DMS 273 treated with DMSO at 0.1 percent for 48 hours (cell line): ENCODE measurements at regions not wholly inside any gene's neighbourhood (a gene's known extent, or its start where the extent isn't known, plus 50 kb on each side); places are given as distances from the start of the nearest gene placed in this dataset.

Experiments
- DNase-seq: peaks from one replicate; lab custom pipeline; 2025; lab: John Stamatoyannopoulos, UW

DNA sequence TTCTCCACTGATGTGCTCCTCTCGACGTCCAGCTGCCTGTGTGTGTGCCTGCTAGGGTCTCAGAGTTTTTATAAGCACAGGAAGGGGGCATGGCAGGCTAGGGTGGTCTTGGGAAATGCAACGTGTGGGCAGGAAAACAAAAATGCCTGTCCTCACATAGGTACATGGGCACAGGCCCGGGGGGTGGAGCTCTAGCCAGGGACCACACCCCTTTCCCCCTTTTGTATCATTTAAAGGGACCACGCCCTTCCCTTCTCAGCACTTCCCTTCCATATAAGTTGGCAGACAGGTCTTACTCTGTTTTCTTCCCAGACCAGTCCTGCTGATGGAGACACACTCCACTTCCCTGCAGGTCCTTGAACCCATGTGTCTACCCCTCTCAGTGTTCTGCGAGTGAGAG is 645.0 kb downstream of the CBLN2 start:
- DNase-seq, result no peak

GRCh38 chr18:71887509-71887908 is 656.6 kb downstream of the CBLN2 start:
- DNase-seq, result no peak

- no peak for DNase-seq
Observed at GRCh38 chr18:71878226-71878625, 665.9 kb downstream of the CBLN2 start.

DNA sequence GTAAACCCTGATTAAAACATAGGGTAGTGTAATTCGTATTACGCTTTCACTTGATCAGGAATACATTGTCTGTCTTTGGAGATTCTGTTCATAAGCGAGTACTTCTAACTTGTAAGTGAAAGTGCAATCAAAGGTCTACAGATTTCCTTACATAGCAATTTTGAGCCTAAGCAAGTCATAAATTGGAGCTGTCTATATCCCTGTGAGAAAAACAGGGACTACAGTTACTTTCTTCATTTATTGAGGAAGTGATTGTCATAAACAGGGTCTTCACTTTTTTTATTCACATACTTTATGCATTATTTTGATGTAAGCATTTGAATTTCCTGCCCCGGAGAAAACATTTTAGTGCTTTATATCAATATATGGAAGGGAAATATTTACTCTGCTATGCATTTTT is 670.4 kb downstream of the CBLN2 start:
- DNase-seq, result no peak

- DNase-seq, result no peak
Observed at GRCh38 chr18:71865888-71866287, 678.3 kb downstream of the CBLN2 start.

- no peak for DNase-seq
Observed at GRCh38 chr18:71850602-71851001, 693.5 kb downstream of the CBLN2 start.

DNA sequence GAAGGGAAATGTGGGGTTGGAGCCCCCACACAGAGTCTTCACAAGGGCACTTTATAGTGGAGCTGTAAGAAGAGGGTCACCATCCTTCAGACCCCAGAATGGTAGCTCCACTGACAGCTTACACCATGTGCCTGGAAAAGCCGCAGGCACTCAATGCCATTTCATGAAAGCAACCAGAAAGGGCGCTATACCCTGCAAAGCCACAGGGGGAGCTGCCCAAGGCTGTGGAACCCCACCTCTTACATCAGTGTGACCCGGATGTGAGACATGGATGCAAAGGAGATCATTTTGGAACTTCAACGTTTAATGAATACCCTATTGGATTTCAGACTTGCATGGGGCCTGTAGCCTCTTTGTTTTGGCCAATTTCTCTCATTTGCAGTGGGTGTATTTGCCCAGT is 694.7 kb downstream of the CBLN2 start:
- no peak for DNase-seq

DNA sequence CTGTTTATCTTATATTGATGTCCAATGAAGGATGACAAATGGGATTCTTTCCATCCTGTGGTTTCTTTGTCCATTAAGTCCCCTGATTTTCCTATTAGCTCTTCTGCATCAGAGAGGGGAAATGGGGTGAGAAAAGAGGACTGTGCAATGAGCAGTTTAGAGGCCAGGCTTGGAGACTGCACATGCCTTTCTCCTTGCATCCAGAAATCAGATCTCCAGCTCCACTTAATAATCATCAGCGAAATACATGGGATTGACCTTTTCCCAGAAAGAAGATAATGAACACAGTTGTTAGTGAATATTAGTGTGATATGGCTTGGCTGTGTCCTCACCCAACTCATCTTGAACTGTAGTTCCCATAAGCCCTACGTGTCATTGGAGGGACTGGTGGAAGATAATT is 697.4 kb downstream of the CBLN2 start:
- DNase-seq, result no peak

DNA sequence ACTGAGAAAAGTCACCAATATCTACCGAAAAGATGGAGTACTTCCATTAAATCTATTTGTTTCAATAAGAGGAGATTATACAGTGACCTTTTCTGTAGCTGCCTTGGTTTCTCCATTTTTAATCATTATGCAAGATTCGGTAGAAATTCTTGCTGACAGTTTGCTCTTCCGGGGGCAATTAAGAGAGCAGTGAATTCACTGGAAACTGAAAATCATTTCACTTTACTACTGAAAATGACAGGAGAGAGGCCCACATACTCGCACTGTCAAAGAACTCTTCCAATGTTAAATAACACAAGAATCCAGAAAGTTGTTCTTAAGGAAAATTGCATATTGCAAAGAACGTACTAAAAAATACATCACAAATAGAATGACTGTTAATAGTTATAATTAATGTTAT is 699.3 kb downstream of the CBLN2 start:
- no peak for DNase-seq

GRCh38 chr18:71842666-71843065 is 701.5 kb downstream of the CBLN2 start:
- DNase-seq, result no peak

DNA sequence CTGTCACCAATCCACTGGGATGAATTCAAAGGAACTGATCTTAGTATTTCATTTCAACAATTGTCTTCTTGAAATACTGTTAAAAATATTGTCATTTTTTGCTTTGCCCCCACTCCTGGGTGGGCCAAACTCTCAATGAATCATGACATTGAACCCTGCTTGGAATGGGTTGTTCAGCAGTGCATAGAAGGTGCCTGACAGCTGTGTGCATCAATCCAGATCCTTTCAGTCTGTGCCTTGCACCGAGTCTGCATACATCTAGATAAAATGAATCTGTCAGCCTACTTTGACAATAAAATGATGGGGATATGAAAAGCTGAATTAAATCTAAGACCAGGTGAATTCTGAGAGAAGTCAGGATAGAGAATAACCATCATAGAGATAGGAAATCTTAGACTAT is 706.6 kb downstream of the CBLN2 start:
- DNase-seq, result no peak

- DNase-seq, result no peak
Observed at GRCh38 chr18:71832946-71833617, 711.1 kb downstream of the CBLN2 start.

DNA sequence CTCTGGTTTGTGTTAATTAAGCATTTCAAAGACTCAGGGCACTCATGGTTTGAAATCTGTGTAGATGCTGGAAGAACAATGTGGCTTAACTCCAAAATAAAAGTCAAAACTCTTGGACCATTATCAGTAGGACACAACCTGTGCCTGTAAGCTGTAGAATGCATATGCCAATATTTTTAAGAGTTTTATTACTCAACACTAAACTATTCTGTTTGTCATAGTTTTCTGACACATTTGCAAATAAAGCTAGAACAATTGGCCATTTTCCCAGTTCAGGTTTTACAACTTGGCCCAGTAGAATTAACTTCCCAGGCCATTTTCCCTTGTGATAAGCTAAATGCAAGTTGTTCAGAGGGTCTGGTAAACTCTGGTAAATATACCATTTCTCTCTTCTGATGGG is 713.1 kb downstream of the CBLN2 start:
- DNase-seq, result no peak

GRCh38 chr18:71827301-71827700 is 716.8 kb downstream of the CBLN2 start:
- DNase-seq, result no peak

- DNase-seq, result no peak
Observed at GRCh38 chr18:71815305-71815704, 728.8 kb downstream of the CBLN2 start.

GRCh38 chr18:71809711-71810110 is 734.4 kb downstream of the CBLN2 start:
- DNase-seq, result no peak

- no peak for DNase-seq
Observed at GRCh38 chr18:71808616-71809015, 735.5 kb downstream of the CBLN2 start.

DNA sequence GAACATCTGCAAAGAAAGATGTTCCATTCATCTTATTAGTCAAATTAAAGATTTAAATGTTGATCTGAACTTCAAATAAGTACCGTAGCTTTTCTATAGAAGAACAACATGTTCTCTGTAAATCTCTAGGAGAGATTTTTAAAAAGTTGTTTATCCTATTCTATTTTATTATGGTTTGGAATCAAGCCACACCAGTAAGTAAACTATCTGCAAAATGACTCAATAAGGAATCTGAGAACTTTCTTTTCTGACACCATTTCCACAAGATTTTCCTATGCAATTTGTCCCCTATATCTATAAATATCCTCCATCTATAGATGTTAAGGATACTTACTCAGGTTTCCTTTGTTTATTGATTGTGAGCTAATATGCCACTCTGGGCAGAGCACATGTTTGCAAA is 736.6 kb downstream of the CBLN2 start:
- DNase-seq, result no peak

GRCh38 chr18:71798986-71799673 is 745.0 kb downstream of the CBLN2 start:
- DNase-seq, result no peak

GRCh38 chr18:71797554-71797953 is 746.6 kb downstream of the CBLN2 start:
- no peak for DNase-seq

GRCh38 chr18:71784777-71785176 is 759.4 kb downstream of the CBLN2 start:
- DNase-seq, result no peak

DNA sequence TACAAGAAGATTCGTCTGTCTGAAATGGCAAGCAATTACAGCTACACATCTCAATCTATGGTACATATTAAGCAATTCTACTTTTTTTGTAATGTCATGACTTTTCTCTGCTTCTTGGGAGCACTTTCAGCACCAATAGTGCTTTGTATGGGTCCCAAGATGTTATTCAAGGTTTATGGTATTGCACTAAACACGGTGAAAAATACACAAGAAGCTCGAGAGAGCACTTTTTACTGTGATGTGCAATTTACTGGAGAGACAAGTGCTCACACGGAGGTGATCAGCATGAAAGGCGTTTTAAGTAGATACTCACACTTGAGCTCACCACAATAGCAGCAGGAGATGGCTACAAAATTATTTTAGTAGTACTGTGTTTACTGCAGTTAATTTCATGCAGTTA is 783.6 kb downstream of the CBLN2 start:
- no peak for DNase-seq

DNA sequence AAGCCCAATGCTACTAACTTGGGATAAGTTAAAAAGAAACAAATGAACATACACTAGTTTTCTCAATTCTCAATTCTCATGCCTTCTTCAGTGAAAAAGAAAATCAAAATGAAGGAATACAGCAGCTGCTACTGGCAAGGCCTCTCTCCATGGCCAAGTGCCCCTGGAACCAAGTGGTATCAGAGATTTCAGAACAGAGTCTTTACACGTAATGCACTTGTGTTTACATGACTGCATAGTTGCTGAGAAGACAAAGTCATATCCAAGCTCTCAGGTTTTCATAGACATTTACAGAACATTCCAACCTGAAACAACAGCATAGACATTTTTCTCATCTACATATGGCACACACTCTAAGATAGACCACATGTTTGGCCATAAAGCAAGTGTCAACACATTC is 789.9 kb downstream of the CBLN2 start:
- DNase-seq, result no peak

GRCh38 chr18:71743634-71744033 is 800.5 kb downstream of the CBLN2 start:
- no peak for DNase-seq
